Body of pancreas (tissue), 4 donors: ENCODE measurements at regions not wholly inside any gene's neighbourhood (a gene's known extent, or its start where the extent isn't known, plus 50 kb on each side); places are given as distances from the start of the nearest gene placed in this dataset.

Experiments used
- POLR2A ChIP-seq, 3 donors: fragments of 450-650 bp; IDR thresholded peaks; one replicate each; pipeline ENCODE4 v1.6.1; 2016; ENCODE audit warnings: antibody characterized with exemption in 3 of 3, mild to moderate bottlenecking in 2 of 3
- TF ChIP-seq, protein P1 (sequence below), 7 experiments: fragments of 450-650 bp in 4 of 7; fragments of 200-600 bp in 3 of 7; sonication (generic) in 3 of 7; IDR thresholded peaks; one replicate each; pipeline ENCODE4 v1.5.1; 2016 to 2019; ENCODE audit warnings: antibody characterized with exemption in 7 of 7

DNA sequence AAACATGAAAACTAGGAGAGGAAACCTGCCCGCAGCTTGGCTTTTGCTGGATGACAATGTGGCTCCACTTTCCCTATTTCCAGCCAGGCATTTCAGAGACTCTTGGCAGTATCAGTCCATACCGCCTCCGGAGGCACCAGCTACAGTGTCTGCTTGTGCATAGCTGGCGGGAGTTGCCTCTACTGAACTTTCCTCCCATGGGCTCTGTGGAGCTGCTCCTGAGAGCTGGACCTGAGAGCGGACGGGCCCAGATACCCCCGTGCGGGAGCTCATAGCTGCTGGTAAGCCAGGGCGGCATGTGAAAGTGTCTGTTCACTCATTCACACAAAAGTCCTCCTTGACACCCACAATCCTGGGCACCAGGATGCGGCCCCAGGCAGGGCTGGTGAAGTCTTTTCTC lies 130.3 kb upstream of the PMEPA1 start:
- no peak for TF ChIP-seq POLR2A (IDR thresholded peaks at IDR 0.05)
- TF ChIP-seq, protein P1, sequence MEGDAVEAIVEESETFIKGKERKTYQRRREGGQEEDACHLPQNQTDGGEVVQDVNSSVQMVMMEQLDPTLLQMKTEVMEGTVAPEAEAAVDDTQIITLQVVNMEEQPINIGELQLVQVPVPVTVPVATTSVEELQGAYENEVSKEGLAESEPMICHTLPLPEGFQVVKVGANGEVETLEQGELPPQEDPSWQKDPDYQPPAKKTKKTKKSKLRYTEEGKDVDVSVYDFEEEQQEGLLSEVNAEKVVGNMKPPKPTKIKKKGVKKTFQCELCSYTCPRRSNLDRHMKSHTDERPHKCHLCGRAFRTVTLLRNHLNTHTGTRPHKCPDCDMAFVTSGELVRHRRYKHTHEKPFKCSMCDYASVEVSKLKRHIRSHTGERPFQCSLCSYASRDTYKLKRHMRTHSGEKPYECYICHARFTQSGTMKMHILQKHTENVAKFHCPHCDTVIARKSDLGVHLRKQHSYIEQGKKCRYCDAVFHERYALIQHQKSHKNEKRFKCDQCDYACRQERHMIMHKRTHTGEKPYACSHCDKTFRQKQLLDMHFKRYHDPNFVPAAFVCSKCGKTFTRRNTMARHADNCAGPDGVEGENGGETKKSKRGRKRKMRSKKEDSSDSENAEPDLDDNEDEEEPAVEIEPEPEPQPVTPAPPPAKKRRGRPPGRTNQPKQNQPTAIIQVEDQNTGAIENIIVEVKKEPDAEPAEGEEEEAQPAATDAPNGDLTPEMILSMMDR (IDR thresholded peaks at IDR 0.05) = no peak
